ENCODE measurements at regions not wholly inside any gene's neighbourhood (a gene's known extent, or its start where the extent isn't known, plus 50 kb on each side); places are given as distances from the start of the nearest gene placed in this dataset.
"Not testable (repeated sequence)": the region's sequence is repeated elsewhere in the genome, so short reads cannot be mapped to it uniquely, and the experiment has no call there.

- H3K36me3 Mint-ChIP-seq, result peaks cover 0 to 4% of the 10 kb centered on the region in 2 donors
- DNase-seq (ENCODE audit: low spot score in 2 of 2) (no peak), ATAC-seq (no peak)
- H3K9me3 Mint-ChIP-seq, result peaks cover 0 to 3% of the 10 kb centered on the region in 2 donors
- H3K27ac Mint-ChIP-seq, result no peak overlapping the region
Measured at GRCh38 chr10:22832851-22833250, 95.0 kb upstream of the ARMC3 start.

DNA sequence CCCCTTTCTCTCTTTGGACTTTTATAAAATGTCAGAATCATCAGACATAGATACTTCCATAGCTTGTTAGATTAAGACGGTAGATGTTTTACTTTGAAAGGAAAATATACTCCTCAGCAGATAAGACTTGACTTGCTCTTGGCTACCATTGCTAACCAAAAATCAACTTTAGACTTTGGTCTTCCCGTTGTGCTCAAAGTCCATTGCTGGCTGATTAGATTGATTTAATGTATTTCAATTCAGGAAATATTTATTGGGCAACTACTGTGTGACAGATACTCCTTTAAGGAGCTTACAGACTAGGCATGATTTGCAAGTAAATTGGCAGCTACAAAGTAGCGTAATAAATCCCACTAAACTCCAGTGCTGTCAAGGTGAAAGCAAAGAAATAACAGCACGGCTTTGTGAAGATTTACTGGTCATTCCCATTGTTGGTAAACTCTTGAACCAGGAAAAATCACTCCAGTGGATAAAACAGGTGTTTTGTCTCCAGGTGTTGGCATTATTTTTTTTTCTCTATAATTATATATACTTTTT is 95.7 kb upstream of the ARMC3 start:
- DNase-seq (ENCODE audit: low spot score in 2 of 2) (no peak), ATAC-seq (no peak)
- no peak overlapping the region for H3K27ac Mint-ChIP-seq
- no peaks in the 10 kb centered on the region for H3K36me3 Mint-ChIP-seq
- peaks cover 0 to 3% of the 10 kb centered on the region in 2 donors for H3K9me3 Mint-ChIP-seq

GRCh38 chr10:22831586-22831985 is 96.3 kb upstream of the ARMC3 start:
- DNase-seq (ENCODE audit: low spot score in 2 of 2), result no peak
- ATAC-seq, result no peak
- Mint-ChIP-seq H3K36me3 (no peaks in the 10 kb centered on the region), H3K9me3 (peaks cover 0 to 3% of the 10 kb centered on the region in 2 donors), H3K27ac (no peak overlapping the region)

- H3K27ac Mint-ChIP-seq; DNase-seq (ENCODE audit: low spot score in 2 of 2); H3K36me3 Mint-ChIP-seq; H3K9me3 Mint-ChIP-seq; ATAC-seq: not testable (repeated sequence)
Measured at GRCh38 chr10:22828712-22829111, 99.1 kb upstream of the ARMC3 start.

DNA sequence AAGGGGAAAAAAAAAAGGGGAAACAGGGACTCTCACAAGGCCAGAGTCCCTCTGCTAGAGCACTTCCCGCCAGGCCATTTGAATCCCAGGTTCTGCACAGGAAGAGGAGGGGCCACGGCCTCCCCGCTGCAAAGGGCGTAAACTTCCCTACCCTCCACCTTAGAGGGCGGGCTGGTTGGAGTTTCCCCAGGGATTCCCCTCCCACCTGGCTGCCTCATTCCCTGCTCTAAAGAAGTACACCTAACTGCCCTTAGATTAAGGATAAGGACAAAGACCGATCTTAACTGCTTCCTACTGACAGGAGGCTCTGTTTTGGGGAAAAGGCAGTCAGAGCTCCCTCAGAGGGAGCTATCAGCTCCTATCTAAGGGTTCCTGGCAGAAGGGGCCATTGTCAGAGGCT is 102.0 kb upstream of the ARMC3 start:
- H3K36me3 Mint-ChIP-seq, result no peaks in the 10 kb centered on the region
- no peak for ATAC-seq
- peaks cover 0 to 3% of the 10 kb centered on the region in 2 donors for H3K9me3 Mint-ChIP-seq
- no peak for DNase-seq (ENCODE audit: low spot score in 2 of 2)
- peak overlapping the region in 1 of 2 donors; percentile 12 for H3K27ac Mint-ChIP-seq

DNA sequence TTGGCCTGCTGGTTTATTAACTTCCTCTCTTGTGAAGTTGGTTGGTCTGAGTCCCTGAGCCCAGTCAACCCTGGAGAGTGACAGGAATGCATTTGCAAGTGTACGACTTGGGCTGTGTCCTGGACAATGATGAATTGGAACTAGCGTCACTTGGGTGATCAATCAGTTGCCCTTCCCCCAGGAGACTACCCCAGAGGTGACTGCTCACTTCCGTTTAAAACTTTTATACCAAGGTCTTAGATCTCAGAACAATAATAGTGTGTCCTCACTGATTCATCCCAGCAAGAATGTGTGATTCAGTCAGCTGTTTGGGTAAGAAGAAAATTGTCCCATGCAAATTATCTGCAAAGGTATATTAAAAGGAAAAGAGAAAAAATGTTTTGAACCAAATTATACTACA is 102.9 kb upstream of the ARMC3 start:
- no peaks in the 10 kb centered on the region for H3K36me3 Mint-ChIP-seq
- no peak overlapping the region for H3K27ac Mint-ChIP-seq
- ATAC-seq (no peak), DNase-seq (ENCODE audit: low spot score in 2 of 2) (no peak)
- peaks cover 0 to 3% of the 10 kb centered on the region in 2 donors for H3K9me3 Mint-ChIP-seq

GRCh38 chr10:22824520-22824919 is 103.3 kb upstream of the ARMC3 start:
- no peak for ATAC-seq
- no peak for DNase-seq (ENCODE audit: low spot score in 2 of 2)
- no peak overlapping the region for H3K27ac Mint-ChIP-seq
- no peaks in the 10 kb centered on the region for H3K36me3 Mint-ChIP-seq
- peaks cover 0 to 3% of the 10 kb centered on the region in 2 donors for H3K9me3 Mint-ChIP-seq

DNA sequence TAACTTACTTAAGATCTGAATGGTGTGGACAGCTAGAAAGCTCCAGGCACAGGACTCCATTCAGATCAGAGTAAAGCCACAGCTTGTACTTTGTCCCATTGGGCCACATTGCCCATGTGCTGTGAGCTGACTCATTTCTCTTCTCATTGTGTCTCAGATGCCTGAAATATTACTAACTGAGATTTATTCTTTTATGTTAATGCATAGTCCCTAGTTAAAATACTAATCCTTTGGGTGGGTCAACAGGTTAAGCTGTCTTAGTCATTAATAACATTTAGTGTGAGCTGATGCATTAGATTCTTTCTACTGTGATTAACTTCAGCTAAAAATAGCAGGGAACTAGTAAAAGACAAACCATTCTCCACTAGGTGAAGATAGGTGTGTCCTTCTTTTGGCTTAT is 104.7 kb upstream of the ARMC3 start:
- Mint-ChIP-seq H3K36me3 (no peaks in the 10 kb centered on the region), H3K9me3 (peaks cover 0 to 3% of the 10 kb centered on the region in 2 donors), H3K27ac (no peak overlapping the region)
- no peak for ATAC-seq
- DNase-seq (ENCODE audit: low spot score in 2 of 2), result no peak

GRCh38 chr10:22821921-22822320 is 105.9 kb upstream of the ARMC3 start:
- not testable (repeated sequence) for H3K36me3 Mint-ChIP-seq; H3K9me3 Mint-ChIP-seq; DNase-seq (ENCODE audit: low spot score in 2 of 2); ATAC-seq; H3K27ac Mint-ChIP-seq

DNA sequence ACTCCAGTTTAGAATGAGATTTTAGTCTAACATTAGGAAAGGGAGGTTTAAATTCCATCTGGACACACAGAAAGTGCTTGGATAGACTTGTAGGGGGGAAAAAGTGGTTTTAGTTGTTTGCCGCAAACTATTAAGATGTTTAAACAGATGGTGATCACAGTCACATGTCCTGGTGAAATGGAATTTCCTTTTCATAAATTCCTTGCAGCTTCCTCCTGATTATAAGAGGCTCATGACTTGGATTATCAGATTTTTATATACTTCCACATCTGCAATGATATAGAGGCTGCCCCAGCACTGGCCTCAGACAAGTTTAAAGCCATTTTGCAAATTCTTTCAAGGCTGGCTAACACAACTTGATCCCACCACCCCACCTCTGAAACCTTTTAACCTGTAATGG is 106.4 kb upstream of the ARMC3 start:
- Mint-ChIP-seq H3K36me3 (no peaks in the 10 kb centered on the region), H3K27ac (no peak overlapping the region), H3K9me3 (peaks cover 0 to 3% of the 10 kb centered on the region in 2 donors)
- no peak for ATAC-seq
- DNase-seq (ENCODE audit: low spot score in 2 of 2), result no peak

DNA sequence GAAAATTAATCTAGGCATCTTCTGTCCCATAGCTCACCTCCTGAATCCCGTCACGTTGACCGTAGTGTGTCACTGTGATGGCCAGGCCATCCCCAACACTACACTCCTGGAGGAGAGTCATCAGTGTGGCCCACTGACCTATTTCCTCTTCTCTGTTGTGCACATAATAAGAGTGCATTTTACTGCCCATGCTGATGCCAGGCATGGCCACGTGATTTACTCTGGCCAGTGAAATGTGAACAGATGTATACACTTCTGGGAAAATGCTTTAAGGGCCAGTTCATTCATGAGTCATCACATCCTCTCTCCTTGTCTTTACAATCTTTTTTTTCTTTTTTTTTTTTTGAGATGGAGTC is 101.9 kb upstream of the PIP4K2A start:
- no peak for DNase-seq (ENCODE audit: low spot score in 2 of 2)
- peak; percentile 24 to 73 for ATAC-seq
- Mint-ChIP-seq H3K36me3 (no peaks in the 10 kb centered on the region), H3K27ac (peak overlapping the region; percentile 58 to 80), H3K9me3 (peaks cover 0 to 5% of the 10 kb centered on the region in 2 donors)

DNA sequence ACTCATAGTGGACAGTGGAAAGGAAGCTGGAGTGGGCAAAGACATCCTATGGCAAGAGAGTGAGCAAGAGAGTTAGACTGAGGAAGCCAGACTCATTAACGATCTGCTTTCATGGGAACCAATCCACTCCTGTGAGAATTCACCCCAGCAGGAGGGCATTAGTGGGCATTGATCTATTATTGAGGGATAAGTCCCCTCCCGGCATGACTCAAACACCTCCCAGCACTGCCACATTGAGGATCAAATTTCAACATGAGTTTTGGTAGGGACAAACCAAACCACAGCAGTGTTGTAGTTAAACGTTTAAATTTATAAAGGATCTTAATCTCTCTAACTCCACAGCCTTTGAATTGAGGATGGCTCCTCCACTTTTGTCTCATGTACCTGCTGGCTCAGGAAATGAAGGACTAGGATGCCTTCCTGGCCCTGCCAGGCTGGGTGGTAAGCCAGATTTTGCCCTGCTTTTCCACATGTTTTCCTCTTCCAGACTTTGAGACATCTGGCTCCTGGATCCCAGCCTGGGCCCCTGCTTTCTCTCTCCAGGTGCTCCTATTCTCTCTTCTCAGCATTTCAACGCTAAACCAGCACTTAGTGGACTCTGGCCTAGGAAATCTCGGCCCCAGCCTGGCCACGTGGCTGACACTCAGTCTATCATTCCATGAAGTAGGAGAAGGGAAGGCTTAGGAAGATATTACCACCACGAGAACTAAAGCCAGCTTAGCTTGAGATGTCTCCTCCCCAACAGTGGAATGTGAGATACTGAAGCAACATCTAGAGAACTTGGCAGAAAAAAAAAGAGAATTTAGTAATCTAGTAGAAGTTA is 96.5 kb upstream of the PIP4K2A start:
- Mint-ChIP-seq H3K27ac (no peak overlapping the region), H3K9me3 (peaks cover 0 to under 1% of the 10 kb centered on the region in 2 donors), H3K36me3 (no peaks in the 10 kb centered on the region)
- DNase-seq (ENCODE audit: low spot score in 2 of 2), result no peak
- ATAC-seq, result no peak

DNA sequence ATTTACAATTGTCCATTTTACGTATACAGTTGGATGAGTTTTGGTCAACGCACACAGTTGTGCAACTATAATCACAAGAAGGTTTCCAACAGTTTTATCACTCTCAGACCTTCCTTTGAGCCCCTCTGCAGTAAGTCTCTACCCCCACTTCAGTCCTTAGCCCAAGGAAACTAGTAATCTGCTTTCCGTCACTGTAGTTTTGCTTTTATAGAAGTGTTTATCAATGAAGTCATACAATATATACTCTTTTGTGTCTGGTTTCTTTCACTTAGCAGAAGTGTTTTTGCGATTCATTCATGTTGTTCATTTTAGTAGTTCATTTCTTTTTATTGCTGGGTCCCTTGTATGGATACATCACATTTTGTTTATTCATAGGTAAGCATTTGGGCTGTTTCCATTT is 92.9 kb upstream of the PIP4K2A start:
- H3K36me3 Mint-ChIP-seq, result no peaks in the 10 kb centered on the region
- H3K9me3 Mint-ChIP-seq, result no peaks in the 10 kb centered on the region
- DNase-seq (ENCODE audit: low spot score in 2 of 2) (no peak), ATAC-seq (no peak)
- H3K27ac Mint-ChIP-seq, result no peak overlapping the region

- H3K36me3 Mint-ChIP-seq, result no peaks in the 10 kb centered on the region
- ATAC-seq, result no peak
- DNase-seq (ENCODE audit: low spot score in 2 of 2), result no peak
- H3K9me3 Mint-ChIP-seq, result no peaks in the 10 kb centered on the region
- no peak overlapping the region for H3K27ac Mint-ChIP-seq
Measured at GRCh38 chr10:22805304-22805703, 90.9 kb upstream of the PIP4K2A start.

- H3K9me3 Mint-ChIP-seq, result peaks cover 0 to 9% of the 10 kb centered on the region in 2 donors
- H3K27ac Mint-ChIP-seq, result no peak overlapping the region
- ATAC-seq, result no peak
Measured at GRCh38 chr10:22803261-22803885, 89.0 kb upstream of the PIP4K2A start.

DNA sequence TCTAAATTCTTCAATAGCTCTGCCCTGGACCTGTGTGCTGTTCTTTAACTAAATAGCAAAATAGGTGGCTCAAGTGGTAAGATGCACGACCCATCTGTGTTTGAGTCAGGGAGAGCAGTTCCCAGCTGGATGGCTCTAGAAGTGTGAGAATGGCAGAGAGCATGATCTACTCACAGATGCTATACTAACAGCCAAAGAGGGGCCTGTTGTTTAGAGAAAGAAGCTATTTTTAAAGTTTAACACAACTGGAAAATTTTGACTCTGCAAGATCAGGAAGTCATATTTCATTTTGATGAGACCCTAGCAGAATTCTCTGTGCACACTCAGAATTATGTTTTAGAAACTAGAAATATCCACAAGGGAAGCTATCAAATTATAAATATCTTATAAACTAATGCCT is 87.4 kb upstream of the PIP4K2A start:
- DNase-seq (ENCODE audit: low spot score in 2 of 2), result no peak
- Mint-ChIP-seq H3K9me3 (peaks cover 0 to 9% of the 10 kb centered on the region in 2 donors), H3K27ac (no peak overlapping the region), H3K36me3 (no peaks in the 10 kb centered on the region)
- ATAC-seq, result no peak

More at GRCh38 chr10:22803261-22803885, 89.0 kb upstream of the PIP4K2A start:
- no peak for DNase-seq (ENCODE audit: low spot score in 2 of 2)
- H3K36me3 Mint-ChIP-seq, result no peaks in the 10 kb centered on the region

DNA sequence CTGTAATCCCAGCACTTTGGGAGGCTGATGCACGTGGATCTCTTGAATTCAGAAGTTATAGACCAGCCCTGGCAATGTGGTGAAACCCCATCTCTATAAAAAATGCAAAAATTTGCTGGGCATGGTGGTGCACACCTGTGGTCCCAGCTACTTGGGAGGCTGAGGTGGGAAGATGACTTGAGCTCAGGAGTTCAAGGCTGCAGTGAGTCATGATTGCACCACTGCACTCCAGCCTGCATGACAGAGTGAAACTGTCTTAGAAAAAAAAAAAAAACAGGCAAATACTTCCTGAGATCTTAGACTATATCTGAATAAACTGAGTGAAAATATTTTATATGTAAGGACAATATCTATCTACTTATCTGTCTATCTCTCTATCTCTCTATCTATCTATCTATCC is 83.4 kb upstream of the PIP4K2A start:
- not testable (repeated sequence) for H3K9me3 Mint-ChIP-seq; H3K36me3 Mint-ChIP-seq; H3K27ac Mint-ChIP-seq; DNase-seq (ENCODE audit: low spot score in 2 of 2)
- ATAC-seq, result peak in 1 of 2 donors; percentile 29

DNA sequence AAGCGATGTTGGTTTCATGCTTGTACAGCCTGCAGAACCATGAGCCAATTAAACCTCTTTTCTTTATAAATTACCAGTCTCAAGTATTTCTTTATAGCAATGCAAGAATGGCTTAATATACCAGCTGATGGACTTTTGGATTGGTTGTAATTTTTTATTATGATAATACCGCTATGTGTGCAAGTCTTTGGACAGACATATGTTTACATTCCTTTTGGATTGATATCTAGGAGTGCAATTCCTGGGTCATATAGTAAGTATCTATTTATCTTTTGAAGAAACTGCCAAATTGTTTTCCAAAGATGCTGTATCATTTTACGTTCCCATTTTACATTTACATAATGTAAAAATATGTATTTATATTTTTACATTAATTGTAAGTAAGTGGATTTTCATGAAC is 81.2 kb upstream of the PIP4K2A start:
- H3K9me3 Mint-ChIP-seq, result peaks cover 0 to 9% of the 10 kb centered on the region in 2 donors
- H3K36me3 Mint-ChIP-seq, result no peaks in the 10 kb centered on the region
- DNase-seq (ENCODE audit: low spot score in 2 of 2), result no peak
- no peak overlapping the region for H3K27ac Mint-ChIP-seq
- ATAC-seq, result no peak

Data from activated naive CD4-positive, alpha-beta T cell treated with anti-CD3 and anti-CD28 coated beads, Interleukin-2, amount 50 U/mL, for 72 hours (primary cell).